HEK293T (cell line): ENCODE measurements at regions not wholly inside any gene's neighbourhood (a gene's known extent, or its start where the extent isn't known, plus 50 kb on each side); places are given as distances from the start of the nearest gene placed in this dataset.

Experiments
- CTBP1 ChIP-seq: fragments of 450-650 bp; IDR thresholded peaks from 2 replicates; pipeline ENCODE4 v1.6.1; 2016; ENCODE audit warnings: borderline replicate concordance
- FOXM1 ChIP-seq: fragments of 450-650 bp; IDR thresholded peaks from 2 replicates; pipeline ENCODE4 v1.6.1; 2017; ENCODE audit warnings: mild to moderate bottlenecking, borderline replicate concordance
- PKNOX1 ChIP-seq: fragments of 450-650 bp; IDR thresholded peaks from 2 replicates; pipeline ENCODE4 v1.6.1; 2016
- SP1 ChIP-seq: fragments of 450-650 bp; IDR thresholded peaks from 2 replicates; pipeline ENCODE4 v1.6.1; 2017
- SUZ12 ChIP-seq: fragments of 450-650 bp; IDR thresholded peaks from 2 replicates; pipeline ENCODE4 v1.6.1; 2016; ENCODE audit warnings: mild to moderate bottlenecking

- TF ChIP-seq SUZ12 (no peak), SP1 (no peak), FOXM1 (no peak), CTBP1 (no peak), PKNOX1 (no peak)
These were observed 85.1 kb upstream of the CTSO start for GRCh38 chr4:156038772-156039171.
